Esophagus squamous epithelium (tissue), 4 donors: ENCODE measurements at regions not wholly inside any gene's neighbourhood (a gene's known extent, or its start where the extent isn't known, plus 50 kb on each side); places are given as distances from the start of the nearest gene placed in this dataset.

Experiments used
- POLR2A ChIP-seq, 4 donors: fragments of 450-650 bp; IDR thresholded peaks; one replicate each; pipeline ENCODE4 v1.6.1; 2017; ENCODE audit warnings: antibody characterized with exemption in 4 of 4, mild to moderate bottlenecking in 4 of 4, moderate library complexity in 3 of 4
- TF ChIP-seq, protein P1 (sequence below), 6 experiments: fragments of 450-650 bp in 4 of 6; fragments of 200-600 bp in 2 of 6; sonication (generic) in 2 of 6; IDR thresholded peaks; one replicate each; pipeline ENCODE4 v1.5.1; 2016 to 2019; ENCODE audit warnings: antibody characterized with exemption in 6 of 6, mild to moderate bottlenecking in 4 of 6, moderate library complexity in 4 of 6

DNA sequence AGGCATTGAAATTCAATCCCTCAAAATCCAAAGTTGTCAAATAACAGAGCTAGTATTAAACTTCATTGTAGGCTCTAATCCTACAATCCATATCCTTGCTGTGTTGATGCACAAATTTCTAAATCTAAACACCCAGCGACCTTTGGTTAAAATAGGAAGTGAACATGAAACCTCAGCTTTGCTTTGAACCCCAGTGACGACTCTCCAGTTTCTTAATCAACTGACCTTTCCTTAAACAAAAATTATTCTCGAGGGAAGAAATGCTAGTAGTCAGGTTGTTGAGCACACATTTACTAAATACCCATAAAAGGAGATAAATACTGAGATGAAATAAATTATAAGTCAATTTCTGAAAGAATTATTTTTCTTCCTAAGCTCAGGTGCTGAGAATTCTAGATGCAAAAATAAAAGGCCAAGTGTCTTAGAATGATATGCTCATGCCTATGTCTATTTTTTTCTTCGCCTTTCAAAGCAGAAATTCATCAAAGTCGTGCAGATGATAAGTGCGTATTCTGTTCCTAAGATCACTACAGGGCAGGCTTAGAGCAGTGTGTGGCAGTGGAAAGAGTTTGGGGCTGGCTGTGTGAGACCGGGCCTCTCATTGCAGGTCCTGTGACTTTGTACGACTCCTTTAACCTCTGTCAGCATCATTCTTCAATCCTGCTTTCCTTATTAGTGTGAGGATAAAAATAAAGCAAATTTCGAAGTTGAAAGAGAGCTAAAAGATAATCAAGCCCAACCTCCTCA lies 208.7 kb downstream of the PRL start:
- TF ChIP-seq, protein P1, sequence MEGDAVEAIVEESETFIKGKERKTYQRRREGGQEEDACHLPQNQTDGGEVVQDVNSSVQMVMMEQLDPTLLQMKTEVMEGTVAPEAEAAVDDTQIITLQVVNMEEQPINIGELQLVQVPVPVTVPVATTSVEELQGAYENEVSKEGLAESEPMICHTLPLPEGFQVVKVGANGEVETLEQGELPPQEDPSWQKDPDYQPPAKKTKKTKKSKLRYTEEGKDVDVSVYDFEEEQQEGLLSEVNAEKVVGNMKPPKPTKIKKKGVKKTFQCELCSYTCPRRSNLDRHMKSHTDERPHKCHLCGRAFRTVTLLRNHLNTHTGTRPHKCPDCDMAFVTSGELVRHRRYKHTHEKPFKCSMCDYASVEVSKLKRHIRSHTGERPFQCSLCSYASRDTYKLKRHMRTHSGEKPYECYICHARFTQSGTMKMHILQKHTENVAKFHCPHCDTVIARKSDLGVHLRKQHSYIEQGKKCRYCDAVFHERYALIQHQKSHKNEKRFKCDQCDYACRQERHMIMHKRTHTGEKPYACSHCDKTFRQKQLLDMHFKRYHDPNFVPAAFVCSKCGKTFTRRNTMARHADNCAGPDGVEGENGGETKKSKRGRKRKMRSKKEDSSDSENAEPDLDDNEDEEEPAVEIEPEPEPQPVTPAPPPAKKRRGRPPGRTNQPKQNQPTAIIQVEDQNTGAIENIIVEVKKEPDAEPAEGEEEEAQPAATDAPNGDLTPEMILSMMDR (IDR thresholded peaks at IDR 0.05) = no peak
- no peak for TF ChIP-seq POLR2A (IDR thresholded peaks at IDR 0.05)
